OCI-LY1 (cell line): ENCODE measurements at regions not wholly inside any gene's neighbourhood (a gene's known extent, or its start where the extent isn't known, plus 50 kb on each side); places are given as distances from the start of the nearest gene placed in this dataset.

Source experiments
- EZH2 ChIP-seq: fragments of 200-600 bp; sonication (generic), shearing (Covaris generic); IDR thresholded peaks from 2 replicates; pipeline ENCODE4 v1.8.0; 2017; ENCODE audit warnings: borderline replicate concordance, mixed run types, mild to moderate bottlenecking, antibody characterized with exemption, low read length, moderate library complexity, mixed read lengths
- TF ChIP-seq, protein P1 (sequence below): fragments of 200-600 bp; sonication (generic), shearing (Covaris generic); IDR thresholded peaks from 2 replicates; pipeline ENCODE4 v1.5.1; 2017; ENCODE audit warnings: mild to moderate bottlenecking, antibody characterized with exemption, low read length, moderate library complexity, mixed read lengths

DNA sequence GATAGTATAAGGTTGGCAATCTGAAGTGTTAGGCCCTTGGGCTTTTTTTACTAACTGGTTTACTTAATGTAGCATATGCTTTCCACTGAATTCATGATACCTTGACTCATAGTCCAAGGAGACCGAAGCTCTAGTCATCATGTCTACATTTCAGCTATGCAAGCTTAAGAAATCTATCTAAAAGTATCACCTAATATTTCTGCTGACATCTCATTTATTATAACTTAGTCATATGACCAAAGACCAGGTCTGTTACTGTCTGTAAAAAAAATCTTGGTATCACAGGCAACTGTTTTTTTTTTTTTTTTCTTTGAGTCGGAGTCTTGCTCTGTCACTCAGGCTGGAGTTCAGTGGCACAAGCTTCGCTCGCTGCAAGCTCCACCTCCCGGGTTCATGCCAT is 814.0 kb upstream of the NDST4 start:
- TF ChIP-seq EZH2: no peak
- TF ChIP-seq, protein P1, sequence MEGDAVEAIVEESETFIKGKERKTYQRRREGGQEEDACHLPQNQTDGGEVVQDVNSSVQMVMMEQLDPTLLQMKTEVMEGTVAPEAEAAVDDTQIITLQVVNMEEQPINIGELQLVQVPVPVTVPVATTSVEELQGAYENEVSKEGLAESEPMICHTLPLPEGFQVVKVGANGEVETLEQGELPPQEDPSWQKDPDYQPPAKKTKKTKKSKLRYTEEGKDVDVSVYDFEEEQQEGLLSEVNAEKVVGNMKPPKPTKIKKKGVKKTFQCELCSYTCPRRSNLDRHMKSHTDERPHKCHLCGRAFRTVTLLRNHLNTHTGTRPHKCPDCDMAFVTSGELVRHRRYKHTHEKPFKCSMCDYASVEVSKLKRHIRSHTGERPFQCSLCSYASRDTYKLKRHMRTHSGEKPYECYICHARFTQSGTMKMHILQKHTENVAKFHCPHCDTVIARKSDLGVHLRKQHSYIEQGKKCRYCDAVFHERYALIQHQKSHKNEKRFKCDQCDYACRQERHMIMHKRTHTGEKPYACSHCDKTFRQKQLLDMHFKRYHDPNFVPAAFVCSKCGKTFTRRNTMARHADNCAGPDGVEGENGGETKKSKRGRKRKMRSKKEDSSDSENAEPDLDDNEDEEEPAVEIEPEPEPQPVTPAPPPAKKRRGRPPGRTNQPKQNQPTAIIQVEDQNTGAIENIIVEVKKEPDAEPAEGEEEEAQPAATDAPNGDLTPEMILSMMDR: no peak
